ENCODE measurements at regions not wholly inside any gene's neighbourhood (a gene's known extent, or its start where the extent isn't known, plus 50 kb on each side); places are given as distances from the start of the nearest gene placed in this dataset.

DNA sequence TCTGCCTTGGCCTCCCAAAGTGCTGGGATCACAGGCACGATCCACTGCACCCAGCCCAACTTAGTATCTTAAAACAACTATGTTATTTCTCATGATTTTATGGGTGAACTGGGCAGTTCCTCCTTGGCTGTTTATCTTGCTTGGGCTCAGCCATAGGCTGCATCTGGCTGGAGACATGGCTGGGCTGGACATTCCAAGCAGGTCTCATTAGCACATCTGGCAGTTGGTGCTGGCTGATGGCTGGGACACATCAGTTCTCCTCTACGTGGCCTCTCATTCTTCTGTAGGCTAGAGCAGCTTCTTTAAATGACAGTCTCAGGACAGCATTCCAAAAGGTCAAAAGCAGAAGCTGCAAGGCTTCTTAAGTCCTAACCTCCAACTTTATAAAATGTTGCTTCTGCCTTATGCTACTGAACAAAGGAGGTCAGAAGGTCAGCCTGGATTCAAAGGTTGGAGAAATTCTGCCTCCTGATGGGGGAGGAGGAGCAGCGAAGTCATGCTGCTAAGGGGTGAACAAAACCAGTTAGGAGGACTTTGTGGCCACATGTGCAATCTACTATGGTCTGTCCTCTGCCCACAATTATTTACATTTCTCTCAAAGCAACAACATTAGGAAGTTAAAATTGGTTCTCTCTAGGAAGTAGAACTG, 144.0 kb downstream of the AQP9 start:
- TF ChIP-seq POLR2A (IDR thresholded peaks at IDR 0.05), result no peak
- no peak for TF ChIP-seq POLR2AphosphoS5 (IDR thresholded peaks at IDR 0.05)
- TF ChIP-seq, protein P1, sequence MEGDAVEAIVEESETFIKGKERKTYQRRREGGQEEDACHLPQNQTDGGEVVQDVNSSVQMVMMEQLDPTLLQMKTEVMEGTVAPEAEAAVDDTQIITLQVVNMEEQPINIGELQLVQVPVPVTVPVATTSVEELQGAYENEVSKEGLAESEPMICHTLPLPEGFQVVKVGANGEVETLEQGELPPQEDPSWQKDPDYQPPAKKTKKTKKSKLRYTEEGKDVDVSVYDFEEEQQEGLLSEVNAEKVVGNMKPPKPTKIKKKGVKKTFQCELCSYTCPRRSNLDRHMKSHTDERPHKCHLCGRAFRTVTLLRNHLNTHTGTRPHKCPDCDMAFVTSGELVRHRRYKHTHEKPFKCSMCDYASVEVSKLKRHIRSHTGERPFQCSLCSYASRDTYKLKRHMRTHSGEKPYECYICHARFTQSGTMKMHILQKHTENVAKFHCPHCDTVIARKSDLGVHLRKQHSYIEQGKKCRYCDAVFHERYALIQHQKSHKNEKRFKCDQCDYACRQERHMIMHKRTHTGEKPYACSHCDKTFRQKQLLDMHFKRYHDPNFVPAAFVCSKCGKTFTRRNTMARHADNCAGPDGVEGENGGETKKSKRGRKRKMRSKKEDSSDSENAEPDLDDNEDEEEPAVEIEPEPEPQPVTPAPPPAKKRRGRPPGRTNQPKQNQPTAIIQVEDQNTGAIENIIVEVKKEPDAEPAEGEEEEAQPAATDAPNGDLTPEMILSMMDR (IDR thresholded peaks at IDR 0.05), result no peak
- no peak for TF ChIP-seq EP300 (IDR thresholded peaks at IDR 0.05)
- intact Hi-C loops (cut with DNase I; ENCODE audit: low total_unique reads), result no loop called here

DNA sequence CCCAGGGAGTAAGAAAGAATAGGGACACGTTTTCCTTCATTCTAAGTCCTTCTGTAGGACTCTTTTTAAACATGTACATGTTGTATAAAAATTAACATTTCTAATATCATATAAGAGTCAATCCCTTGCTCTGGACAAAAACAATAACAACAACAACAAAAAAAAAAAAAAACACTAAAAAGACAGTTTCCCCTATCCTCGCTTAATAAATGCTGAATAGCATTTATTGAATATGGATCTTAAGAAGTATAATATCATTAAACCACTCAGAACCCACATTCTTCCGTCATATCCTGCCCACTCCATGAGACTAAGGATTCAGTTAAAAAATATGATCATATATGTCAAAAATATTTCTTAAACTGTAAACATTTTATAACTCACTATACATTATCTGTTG, 145.1 kb downstream of the AQP9 start:
- Histone ChIP-seq H3K36me3 (no peaks in the 10 kb centered on the region), H3K9me3 (no peaks in the 10 kb centered on the region), H3K4me1 (no peaks in the 10 kb centered on the region), H3K4me3 (no peak overlapping the region), H3K27ac (no peak overlapping the region), H3K27me3 (no peaks in the 10 kb centered on the region)
- intact Hi-C loops (cut with DNase I; ENCODE audit: low total_unique reads), result no loop called here
- WGBS, 5 donors, result 89 to 95% (median 94%) methylated on average over 3 of the region's 3 CpGs
- DNase-seq, result no peak
- TF ChIP-seq POLR2AphosphoS5 (IDR thresholded peaks at IDR 0.05) (no peak), EP300 (IDR thresholded peaks at IDR 0.05) (no peak), POLR2A (IDR thresholded peaks at IDR 0.05) (no peak)
- TF ChIP-seq, protein P1 (IDR thresholded peaks at IDR 0.05), result no peak

More for the DNA sequence above, 144.0 kb downstream of the AQP9 start:
- DNase-seq, result no peak
- 48 to 88% (median 80%) methylated on average over 3 of the region's 3 CpGs for WGBS, 5 donors
- no peaks in the 10 kb centered on the region for H3K27me3 ChIP-seq
- no peak overlapping the region for H3K27ac ChIP-seq
- no peaks in the 10 kb centered on the region for H3K36me3 ChIP-seq
- no peak overlapping the region for H3K4me3 ChIP-seq
- H3K9me3 ChIP-seq, result no peaks in the 10 kb centered on the region
- H3K4me1 ChIP-seq, result no peaks in the 10 kb centered on the region

DNA sequence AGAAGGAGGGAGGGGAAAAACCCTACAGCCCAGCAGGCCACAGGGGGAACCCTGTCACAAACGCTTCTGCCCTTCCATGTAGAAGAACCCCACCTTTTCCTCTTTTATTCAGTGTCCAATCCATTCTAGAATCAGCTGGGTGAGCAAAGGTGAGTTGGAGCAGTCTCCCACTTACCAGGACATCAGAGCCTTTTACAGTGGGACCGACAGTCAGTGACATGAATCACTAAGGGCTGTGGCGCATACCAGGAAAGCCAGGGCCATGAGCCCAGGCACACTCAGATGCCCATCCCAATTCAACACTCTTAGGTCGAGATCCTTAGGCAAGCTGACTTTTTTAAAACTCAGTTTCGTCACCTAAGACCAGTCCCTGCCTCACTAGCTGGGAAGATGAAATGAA, 146.1 kb downstream of the AQP9 start:
- Histone ChIP-seq H3K27ac (no peak overlapping the region), H3K36me3 (no peaks in the 10 kb centered on the region), H3K4me3 (no peak overlapping the region), H3K27me3 (no peaks in the 10 kb centered on the region), H3K9me3 (no peaks in the 10 kb centered on the region), H3K4me1 (no peaks in the 10 kb centered on the region)
- WGBS, 5 donors, result 90 to 95% (median 94%) methylated on average over 5 of the region's 5 CpGs
- intact Hi-C loops (cut with DNase I; ENCODE audit: low total_unique reads), result no loop called here
- TF ChIP-seq POLR2A (IDR thresholded peaks at IDR 0.05), result no peak
- TF ChIP-seq POLR2AphosphoS5 (IDR thresholded peaks at IDR 0.05), result no peak
- no peak for TF ChIP-seq EP300 (IDR thresholded peaks at IDR 0.05)
- TF ChIP-seq, protein P1 (IDR thresholded peaks at IDR 0.05), result no peak
- DNase-seq, result no peak

DNA sequence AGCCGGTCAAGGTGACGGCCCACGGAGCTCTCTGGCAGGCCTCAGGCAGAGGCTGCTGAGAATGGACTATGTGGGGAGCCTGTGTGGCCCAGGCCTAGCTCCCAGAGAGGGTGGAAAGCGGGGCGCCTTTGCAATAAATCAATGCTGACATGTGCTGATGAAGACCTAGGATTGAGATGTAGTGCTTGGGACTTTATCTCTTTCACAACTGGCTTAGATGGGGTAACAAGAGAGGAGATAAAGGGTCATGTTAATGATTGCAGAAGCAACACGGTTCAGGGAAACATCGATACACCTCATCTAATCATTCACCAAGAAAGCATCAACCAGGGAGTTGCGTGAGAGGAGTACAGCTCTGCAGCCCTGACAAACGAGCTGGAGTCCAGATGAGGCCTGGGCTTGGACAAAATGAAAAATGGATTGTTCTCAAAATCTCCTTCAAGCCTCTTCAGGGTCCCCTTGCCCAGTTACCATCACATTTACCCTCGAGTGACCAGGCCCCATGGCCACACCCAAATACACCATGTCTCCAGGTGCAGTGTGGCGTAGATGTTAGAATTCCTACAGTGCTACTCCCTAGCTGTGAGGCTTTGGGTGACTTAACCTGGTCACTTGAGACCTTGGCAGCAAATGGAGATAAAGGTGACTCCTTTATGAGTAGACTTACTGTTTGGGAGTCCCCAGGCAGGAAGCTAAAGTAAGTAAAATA, 146.4 kb upstream of the LIPC start:
- Histone ChIP-seq H3K4me1 (no peaks in the 10 kb centered on the region), H3K4me3 (no peak overlapping the region), H3K36me3 (no peaks in the 10 kb centered on the region), H3K9me3 (no peaks in the 10 kb centered on the region), H3K27ac (no peak overlapping the region), H3K27me3 (no peaks in the 10 kb centered on the region)
- DNase-seq, result no peak
- intact Hi-C loops (cut with DNase I; ENCODE audit: low total_unique reads), result no loop called here
- TF ChIP-seq POLR2AphosphoS5 (IDR thresholded peaks at IDR 0.05) (no peak), EP300 (IDR thresholded peaks at IDR 0.05) (no peak), POLR2A (IDR thresholded peaks at IDR 0.05) (no peak)
- TF ChIP-seq, protein P1 (IDR thresholded peaks at IDR 0.05), result no peak
- WGBS, 5 donors, result 72 to 84% (median 82%) methylated on average over 7 to 11 of the region's 11 CpGs
